Ascending aorta (tissue), 2 donors: ENCODE measurements at regions not wholly inside any gene's neighbourhood (a gene's known extent, or its start where the extent isn't known, plus 50 kb on each side); places are given as distances from the start of the nearest gene placed in this dataset.

Experiments
- DNase-seq, 2 donors: peaks; one replicate each; pipeline ENCODE4 v3.0.0-alpha.2; 2019; ENCODE audit warnings: low spot score in 2 of 2
- H3K27ac ChIP-seq, 2 donors: fragments of 200-600 bp; sonication (generic); one replicate each; pipeline ENCODE4 v1.5.1; 2016 to 2017; ENCODE audit warnings: mild to moderate bottlenecking in 1 of 2
- H3K27me3 ChIP-seq: fragments of 200-600 bp; sonication (generic); one replicate; pipeline ENCODE4 v1.5.1; 2017
- H3K36me3 ChIP-seq, 2 donors: fragments of 200-600 bp; sonication (generic); one replicate each; pipeline ENCODE4 v1.5.1; 2016
- H3K4me1 ChIP-seq, 2 donors: fragments of 200-600 bp; sonication (generic); one replicate each; pipeline ENCODE4 v1.5.1; 2016 to 2017; ENCODE audit warnings: mild to moderate bottlenecking in 1 of 2
- H3K4me3 ChIP-seq, 2 donors: fragments of 200-600 bp; sonication (generic); one replicate each; pipeline ENCODE4 v1.5.1; 2016 to 2017; ENCODE audit warnings: mild to moderate bottlenecking in 1 of 2
- H3K9me3 ChIP-seq, 2 donors: fragments of 200-600 bp; sonication (generic); one replicate each; pipeline ENCODE4 v1.5.1; 2016
- intact Hi-C: fragments of 100-400 bp; cut with DNase I; formaldehyde crosslinking; loops from one replicate; pipeline ENCODE4 v1.15.1; 2023
- TF ChIP-seq, protein P1 (sequence below), 3 experiments: fragments of 200-600 bp in 2 of 3; fragments of 450-650 bp in 1 of 3; sonication (generic) in 2 of 3; IDR thresholded peaks; one replicate each; pipeline ENCODE4 v1.5.1; 2016 to 2019; ENCODE audit warnings: antibody characterized with exemption in 3 of 3, mild to moderate bottlenecking in 1 of 3, moderate library complexity in 1 of 3

DNA sequence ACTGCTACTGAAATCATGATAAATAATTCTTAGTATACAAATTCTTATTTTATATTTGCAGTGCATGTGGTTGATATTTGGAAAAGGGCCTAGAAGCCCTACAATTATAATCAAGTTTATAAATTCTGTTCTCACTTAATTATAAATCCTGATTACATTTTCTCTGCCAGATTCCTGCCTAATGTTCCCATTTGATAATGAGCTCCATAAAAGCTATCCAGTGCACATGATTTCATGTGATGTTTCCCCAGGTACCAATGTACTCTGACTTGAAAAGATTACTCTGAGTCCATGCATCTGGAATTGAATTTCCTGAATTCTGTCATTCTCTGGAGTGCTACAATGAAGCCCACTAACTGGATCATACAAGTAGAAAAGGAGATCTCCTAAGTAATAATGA, 292.2 kb downstream of the FRK start:
- Histone ChIP-seq H3K4me1 (no peaks in the 10 kb centered on the region), H3K36me3 (no peaks in the 10 kb centered on the region), H3K27me3 (no peaks in the 10 kb centered on the region), H3K4me3 (no peak overlapping the region), H3K9me3 (no peaks in the 10 kb centered on the region), H3K27ac (no peak overlapping the region)
- DNase-seq: no peak
- TF ChIP-seq, protein P1, sequence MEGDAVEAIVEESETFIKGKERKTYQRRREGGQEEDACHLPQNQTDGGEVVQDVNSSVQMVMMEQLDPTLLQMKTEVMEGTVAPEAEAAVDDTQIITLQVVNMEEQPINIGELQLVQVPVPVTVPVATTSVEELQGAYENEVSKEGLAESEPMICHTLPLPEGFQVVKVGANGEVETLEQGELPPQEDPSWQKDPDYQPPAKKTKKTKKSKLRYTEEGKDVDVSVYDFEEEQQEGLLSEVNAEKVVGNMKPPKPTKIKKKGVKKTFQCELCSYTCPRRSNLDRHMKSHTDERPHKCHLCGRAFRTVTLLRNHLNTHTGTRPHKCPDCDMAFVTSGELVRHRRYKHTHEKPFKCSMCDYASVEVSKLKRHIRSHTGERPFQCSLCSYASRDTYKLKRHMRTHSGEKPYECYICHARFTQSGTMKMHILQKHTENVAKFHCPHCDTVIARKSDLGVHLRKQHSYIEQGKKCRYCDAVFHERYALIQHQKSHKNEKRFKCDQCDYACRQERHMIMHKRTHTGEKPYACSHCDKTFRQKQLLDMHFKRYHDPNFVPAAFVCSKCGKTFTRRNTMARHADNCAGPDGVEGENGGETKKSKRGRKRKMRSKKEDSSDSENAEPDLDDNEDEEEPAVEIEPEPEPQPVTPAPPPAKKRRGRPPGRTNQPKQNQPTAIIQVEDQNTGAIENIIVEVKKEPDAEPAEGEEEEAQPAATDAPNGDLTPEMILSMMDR (IDR thresholded peaks at IDR 0.05): no peak
- intact Hi-C loops: no loop called here

DNA sequence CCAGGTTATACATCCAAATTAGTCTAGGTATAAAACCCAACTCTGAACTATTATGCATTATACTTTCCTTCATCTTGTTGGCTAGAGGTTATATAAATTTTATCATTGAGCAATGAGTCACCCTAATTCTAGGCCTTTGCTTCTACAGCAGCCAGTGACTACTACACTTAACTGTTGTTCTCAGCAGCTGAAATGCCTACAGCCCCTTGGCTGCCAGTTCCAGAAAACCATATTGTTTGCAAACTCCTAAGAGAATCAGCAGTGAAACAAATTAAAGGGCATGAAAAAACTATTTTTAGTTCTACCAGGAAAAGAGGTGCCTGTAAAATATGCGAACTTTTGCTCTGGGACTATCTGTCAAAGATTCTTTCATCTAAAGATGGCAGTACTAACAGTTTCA, 292.8 kb downstream of the FRK start:
- intact Hi-C loops: no loop called here
- DNase-seq: no peak
- no peak overlapping the region for H3K4me3 ChIP-seq

DNA sequence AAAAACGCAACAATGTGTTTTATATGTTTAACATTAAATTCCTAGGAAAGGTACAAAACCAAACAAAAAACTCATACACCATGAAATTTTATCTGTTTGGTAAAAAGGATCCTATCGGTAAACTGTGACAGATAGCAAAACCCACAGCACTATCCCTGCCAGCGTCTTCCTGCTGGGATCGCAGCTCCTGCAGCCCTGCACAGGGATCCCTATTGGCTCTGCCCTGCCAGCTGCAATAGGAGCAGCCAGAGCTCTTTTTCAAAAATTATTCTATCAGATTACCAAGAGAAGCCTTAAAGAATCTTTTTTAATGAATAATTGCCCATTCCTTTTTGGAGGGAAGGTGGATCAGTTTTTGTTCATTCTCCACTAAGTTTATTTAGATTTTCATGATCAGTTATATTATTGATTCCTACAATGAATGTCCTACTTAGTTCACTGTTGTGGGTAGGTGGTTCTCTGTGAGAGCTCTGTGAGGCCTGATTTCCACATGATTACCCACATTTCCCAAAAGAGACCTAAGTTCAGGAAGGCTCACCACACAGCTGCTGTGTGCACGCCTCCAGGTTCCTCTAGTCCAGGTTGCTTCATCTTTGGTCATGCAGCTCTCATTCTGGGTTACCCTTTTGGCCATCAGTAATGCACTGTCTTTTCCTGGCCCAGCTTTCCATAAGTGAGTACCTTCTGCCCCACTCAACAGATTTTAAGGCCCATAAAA, 293.8 kb downstream of the FRK start:
- Histone ChIP-seq H3K9me3 (no peaks in the 10 kb centered on the region), H3K27ac (no peak overlapping the region), H3K36me3 (no peaks in the 10 kb centered on the region), H3K27me3 (no peaks in the 10 kb centered on the region), H3K4me1 (no peaks in the 10 kb centered on the region), H3K4me3 (no peak overlapping the region)
- TF ChIP-seq, protein P1 (IDR thresholded peaks at IDR 0.05): no peak
- intact Hi-C loops: no loop called here
- no peak for DNase-seq

More for the DNA sequence above, 292.8 kb downstream of the FRK start:
- Histone ChIP-seq H3K27ac (no peak overlapping the region), H3K27me3 (no peaks in the 10 kb centered on the region), H3K9me3 (no peaks in the 10 kb centered on the region), H3K36me3 (no peaks in the 10 kb centered on the region), H3K4me1 (no peaks in the 10 kb centered on the region)
- TF ChIP-seq, protein P1 (IDR thresholded peaks at IDR 0.05): no peak

DNA sequence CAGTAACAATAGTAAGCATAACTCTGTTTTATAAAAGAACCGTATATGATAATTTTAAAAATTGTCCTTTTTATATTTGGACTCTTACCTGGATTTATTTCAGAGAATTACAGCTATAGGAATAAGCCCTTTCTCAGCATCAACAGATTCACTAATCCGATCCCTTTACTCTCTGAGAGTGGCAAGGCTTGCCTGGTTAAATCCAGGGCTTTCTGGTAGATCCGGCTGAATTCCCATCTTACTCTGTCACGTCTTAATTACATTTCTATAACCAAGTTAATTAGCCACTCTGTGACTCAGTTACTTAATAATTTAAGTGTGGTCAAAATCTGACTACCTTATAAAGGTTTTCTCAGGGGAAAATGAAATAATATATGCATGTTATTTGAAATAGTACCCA, 294.7 kb downstream of the FRK start:
- no peak overlapping the region for H3K27ac ChIP-seq
- intact Hi-C loops: no loop called here
- no peaks in the 10 kb centered on the region for H3K27me3 ChIP-seq
- H3K36me3 ChIP-seq: no peaks in the 10 kb centered on the region
- no peak overlapping the region for H3K4me3 ChIP-seq
- TF ChIP-seq, protein P1 (IDR thresholded peaks at IDR 0.05): no peak
- no peaks in the 10 kb centered on the region for H3K9me3 ChIP-seq
- H3K4me1 ChIP-seq: no peaks in the 10 kb centered on the region
- no peak for DNase-seq

DNA sequence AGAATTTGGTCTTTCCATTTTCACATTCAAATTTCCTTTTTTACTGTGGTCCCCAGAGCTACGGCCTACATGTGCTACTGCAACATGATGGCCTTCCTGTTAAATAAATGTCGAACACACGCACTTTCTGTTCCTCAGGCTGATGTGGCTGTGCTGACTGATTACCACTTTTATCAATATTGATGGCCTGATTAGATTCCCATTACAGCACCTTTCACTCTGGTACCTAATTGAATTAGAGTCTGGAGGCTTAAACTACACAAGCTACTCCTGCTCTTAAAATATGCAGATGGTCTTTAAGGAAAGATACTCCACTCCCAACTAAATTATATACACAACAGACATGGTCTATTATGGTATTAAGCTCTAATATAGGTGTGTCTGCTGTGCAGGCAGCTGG, 301.6 kb downstream of the FRK start:
- TF ChIP-seq, protein P1 (IDR thresholded peaks at IDR 0.05): no peak
- intact Hi-C loops: no loop called here
- Histone ChIP-seq H3K4me1 (no peaks in the 10 kb centered on the region), H3K4me3 (no peak overlapping the region), H3K9me3 (no peaks in the 10 kb centered on the region), H3K27ac (no peak overlapping the region), H3K36me3 (no peaks in the 10 kb centered on the region), H3K27me3 (no peaks in the 10 kb centered on the region)
- no peak for DNase-seq

DNA sequence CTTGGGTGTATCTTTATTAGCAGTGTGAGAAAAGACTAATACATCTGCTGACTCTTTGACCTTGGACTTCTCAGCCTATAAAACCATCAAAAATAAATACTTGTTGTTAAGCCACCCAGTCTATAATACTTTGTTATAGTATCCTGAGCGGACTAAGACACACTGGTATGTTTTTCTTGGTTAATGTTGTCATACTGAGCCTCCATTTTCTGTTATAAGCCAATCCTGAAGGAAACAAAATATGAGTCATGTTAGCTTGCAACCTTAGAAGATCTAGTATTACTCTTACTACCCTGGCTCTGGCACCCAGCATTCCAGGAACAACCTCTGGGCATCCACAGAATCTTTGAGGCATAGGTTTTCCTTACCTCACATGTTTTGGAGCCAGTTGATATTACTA, 307.2 kb downstream of the FRK start:
- H3K4me3 ChIP-seq: no peak overlapping the region
- TF ChIP-seq, protein P1 (IDR thresholded peaks at IDR 0.05): no peak
- DNase-seq: no peak
- intact Hi-C loops: no loop called here
- H3K27ac ChIP-seq: no peak overlapping the region
- no peaks in the 10 kb centered on the region for H3K36me3 ChIP-seq
- H3K27me3 ChIP-seq: no peaks in the 10 kb centered on the region
- no peaks in the 10 kb centered on the region for H3K4me1 ChIP-seq
- no peaks in the 10 kb centered on the region for H3K9me3 ChIP-seq
